ENCODE measurements at regions not wholly inside any gene's neighbourhood (a gene's known extent, or its start where the extent isn't known, plus 50 kb on each side); places are given as distances from the start of the nearest gene placed in this dataset.
"Not testable (repeated sequence)": the region's sequence is repeated elsewhere in the genome, so short reads cannot be mapped to it uniquely, and the experiment has no call there.

DNA sequence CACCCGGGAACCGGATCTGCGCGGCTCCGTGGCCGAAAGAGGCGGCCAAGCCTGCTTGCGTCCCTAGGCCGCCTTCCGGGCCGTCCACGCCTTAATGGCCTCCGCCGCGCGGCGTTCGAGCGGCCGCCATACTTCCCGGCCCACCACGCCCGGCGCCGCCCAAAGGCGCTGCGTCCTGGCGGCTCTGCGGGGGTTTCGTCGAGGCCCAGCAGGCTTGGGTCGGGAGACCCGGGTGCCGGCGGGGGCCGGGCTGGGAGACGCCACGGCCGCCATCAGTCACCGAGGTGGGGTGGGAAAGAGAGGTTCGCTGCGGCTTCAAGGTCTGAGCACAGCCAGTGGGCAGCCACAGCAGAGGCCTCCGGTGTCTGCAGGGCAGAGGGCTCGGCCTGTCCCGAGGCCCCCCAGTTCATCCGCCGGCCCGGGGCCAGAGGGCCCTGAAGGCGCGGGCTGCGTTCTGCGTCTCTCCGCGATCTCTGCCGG lies 545.8 kb upstream of the CDH10 start:
- Mint-ChIP-seq H3K36me3 (ENCODE audit: insufficient read depth, unreplicated experiment) (no peaks in the 10 kb centered on the region), H3K4me1 (ENCODE audit: low read depth, unreplicated experiment) (no peaks in the 10 kb centered on the region), H3K27ac (ENCODE audit: unreplicated experiment) (no peak overlapping the region), H3K27me3 (ENCODE audit: insufficient read depth, unreplicated experiment) (no peaks in the 10 kb centered on the region), H3K4me3 (ENCODE audit: unreplicated experiment) (no peak overlapping the region), H3K9me3 (ENCODE audit: unreplicated experiment) (no peaks in the 10 kb centered on the region)
- Histone ChIP-seq H3K36me3 (ENCODE audit: control insufficient read depth, insufficient read depth, low read length) (no peaks in the 10 kb centered on the region), H3K4me3 (ENCODE audit: low read depth, low read length) (no peak overlapping the region), H3K9me3 (no peaks in the 10 kb centered on the region), H3K27me3 (replicated peaks; ENCODE audit: control insufficient read depth, insufficient read depth, low read length) (no peaks in the 10 kb centered on the region), H3K4me1 (no peaks in the 10 kb centered on the region)
- CTCF ChIA-PET, result no interaction called here
- POLR2A ChIA-PET, result no interaction called here
- intact Hi-C loops (cut with micrococcal nuclease; ENCODE audit: unreplicated experiment), result no loop called here
- BruUV-seq (replicated peaks), result no TSS peak
- TF ChIP-seq, protein P1, sequence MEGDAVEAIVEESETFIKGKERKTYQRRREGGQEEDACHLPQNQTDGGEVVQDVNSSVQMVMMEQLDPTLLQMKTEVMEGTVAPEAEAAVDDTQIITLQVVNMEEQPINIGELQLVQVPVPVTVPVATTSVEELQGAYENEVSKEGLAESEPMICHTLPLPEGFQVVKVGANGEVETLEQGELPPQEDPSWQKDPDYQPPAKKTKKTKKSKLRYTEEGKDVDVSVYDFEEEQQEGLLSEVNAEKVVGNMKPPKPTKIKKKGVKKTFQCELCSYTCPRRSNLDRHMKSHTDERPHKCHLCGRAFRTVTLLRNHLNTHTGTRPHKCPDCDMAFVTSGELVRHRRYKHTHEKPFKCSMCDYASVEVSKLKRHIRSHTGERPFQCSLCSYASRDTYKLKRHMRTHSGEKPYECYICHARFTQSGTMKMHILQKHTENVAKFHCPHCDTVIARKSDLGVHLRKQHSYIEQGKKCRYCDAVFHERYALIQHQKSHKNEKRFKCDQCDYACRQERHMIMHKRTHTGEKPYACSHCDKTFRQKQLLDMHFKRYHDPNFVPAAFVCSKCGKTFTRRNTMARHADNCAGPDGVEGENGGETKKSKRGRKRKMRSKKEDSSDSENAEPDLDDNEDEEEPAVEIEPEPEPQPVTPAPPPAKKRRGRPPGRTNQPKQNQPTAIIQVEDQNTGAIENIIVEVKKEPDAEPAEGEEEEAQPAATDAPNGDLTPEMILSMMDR (IDR thresholded peaks at IDR 0.05; ENCODE audit: insufficient read depth in 1 of 2, low read depth in 1 of 2, low read length in 1 of 2, severe bottlenecking in 1 of 2, unreplicated experiment in 1 of 2), result no peak
- no peak for DNase-seq

DNA sequence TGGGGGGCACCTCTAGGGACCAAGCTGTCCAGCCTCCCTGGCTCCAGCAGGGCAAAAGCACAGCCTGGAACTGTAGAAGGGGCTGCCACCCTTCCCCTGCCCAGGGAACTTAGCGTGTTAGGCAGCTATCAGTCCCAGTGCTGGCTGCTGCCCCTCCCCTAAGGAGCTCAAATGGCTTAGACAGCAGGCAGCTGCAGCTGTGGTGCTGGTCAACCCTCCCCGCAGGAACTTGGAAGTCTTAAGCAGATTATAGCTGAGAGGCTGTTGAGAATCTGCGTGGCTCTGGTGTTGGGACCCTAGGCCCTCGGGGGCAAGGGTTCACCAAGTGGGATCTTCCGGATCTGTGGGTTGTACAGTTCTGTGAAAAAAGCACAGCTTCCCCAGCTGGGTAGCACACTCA lies 536.5 kb upstream of the CDH10 start:
- no peak for DNase-seq
- Mint-ChIP-seq H3K27ac (ENCODE audit: unreplicated experiment) (no peak overlapping the region), H3K9me3 (ENCODE audit: unreplicated experiment) (no peaks in the 10 kb centered on the region), H3K36me3 (ENCODE audit: insufficient read depth, unreplicated experiment) (no peaks in the 10 kb centered on the region), H3K27me3 (ENCODE audit: insufficient read depth, unreplicated experiment) (peaks cover 5% of the 10 kb centered on the region), H3K4me3 (ENCODE audit: unreplicated experiment) (no peak overlapping the region), H3K4me1 (ENCODE audit: low read depth, unreplicated experiment) (no peaks in the 10 kb centered on the region)
- no peaks in the 10 kb centered on the region for H3K9me3 ChIP-seq
- TF ChIP-seq, protein P1 (IDR thresholded peaks at IDR 0.05; ENCODE audit: insufficient read depth in 1 of 2, low read depth in 1 of 2, low read length in 1 of 2, severe bottlenecking in 1 of 2, unreplicated experiment in 1 of 2), result no peak
- no peaks in the 10 kb centered on the region for H3K4me1 ChIP-seq
- no TSS peak for BruUV-seq (replicated peaks)
- ChIA-PET CTCF (no interaction called here), POLR2A (no interaction called here)
- intact Hi-C loops (cut with micrococcal nuclease; ENCODE audit: unreplicated experiment), result no loop called here
- H3K36me3 ChIP-seq (ENCODE audit: control insufficient read depth, insufficient read depth, low read length), result no peaks in the 10 kb centered on the region
- no peak overlapping the region for H3K4me3 ChIP-seq (ENCODE audit: low read depth, low read length)
- H3K27me3 ChIP-seq (replicated peaks; ENCODE audit: control insufficient read depth, insufficient read depth, low read length), result no peaks in the 10 kb centered on the region

DNA sequence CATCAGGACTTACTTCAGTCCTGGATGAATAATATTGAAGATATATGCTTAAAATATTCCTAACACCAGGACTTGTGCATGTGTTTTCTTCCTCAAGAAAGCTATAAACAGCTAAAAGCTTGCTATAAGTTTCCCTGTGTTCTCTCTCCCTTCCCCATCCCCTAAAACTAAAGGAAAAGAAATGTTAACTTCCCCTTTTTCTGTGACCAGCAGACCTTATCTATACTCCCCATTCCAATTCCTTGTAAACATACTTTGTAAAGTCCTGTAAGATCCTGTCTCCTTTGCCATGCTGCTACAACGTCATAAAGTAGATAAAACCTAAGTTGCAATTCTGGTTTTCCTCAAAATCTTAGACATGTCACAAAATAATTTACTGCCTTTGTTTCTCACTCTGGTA lies 517.8 kb upstream of the CDH10 start:
- BruUV-seq (replicated peaks); H3K9me3 ChIP-seq; POLR2A ChIA-PET; H3K27ac Mint-ChIP-seq (ENCODE audit: unreplicated experiment); H3K9me3 Mint-ChIP-seq (ENCODE audit: unreplicated experiment); H3K27me3 ChIP-seq (replicated peaks; ENCODE audit: control insufficient read depth, insufficient read depth, low read length); H3K36me3 ChIP-seq (ENCODE audit: control insufficient read depth, insufficient read depth, low read length); H3K4me3 ChIP-seq (ENCODE audit: low read depth, low read length); H3K4me1 Mint-ChIP-seq (ENCODE audit: low read depth, unreplicated experiment); H3K27me3 Mint-ChIP-seq (ENCODE audit: insufficient read depth, unreplicated experiment); H3K4me3 Mint-ChIP-seq (ENCODE audit: unreplicated experiment); DNase-seq; intact Hi-C loops (cut with micrococcal nuclease; ENCODE audit: unreplicated experiment); CTCF ChIA-PET; H3K36me3 Mint-ChIP-seq (ENCODE audit: insufficient read depth, unreplicated experiment); H3K4me1 ChIP-seq: not testable (repeated sequence)

DNA sequence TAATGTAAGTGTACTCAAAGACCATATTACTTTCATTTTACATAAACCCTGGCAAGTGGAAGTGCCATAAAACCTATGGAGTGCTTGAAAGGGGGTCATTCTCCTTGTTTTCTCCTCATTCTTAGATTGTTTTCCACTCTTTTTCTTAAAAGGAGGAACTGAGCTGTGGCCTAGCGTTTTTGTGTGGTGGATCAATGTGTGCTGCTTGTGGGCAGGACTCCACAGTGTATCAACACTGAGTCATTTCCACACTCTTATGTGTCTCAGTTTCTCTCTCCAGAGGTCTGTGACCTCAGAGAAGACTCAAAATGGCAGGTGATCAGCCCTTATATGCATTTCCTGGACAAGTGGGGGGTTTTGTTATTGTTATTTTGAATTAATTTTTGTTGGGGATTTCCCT lies 516.1 kb upstream of the CDH10 start:
- intact Hi-C loops (cut with micrococcal nuclease; ENCODE audit: unreplicated experiment), result no loop called here
- H3K36me3 ChIP-seq (ENCODE audit: control insufficient read depth, insufficient read depth, low read length), result no peaks in the 10 kb centered on the region
- CTCF ChIA-PET, result no interaction called here
- H3K4me3 Mint-ChIP-seq (ENCODE audit: unreplicated experiment), result no peak overlapping the region
- no peaks in the 10 kb centered on the region for H3K27me3 Mint-ChIP-seq (ENCODE audit: insufficient read depth, unreplicated experiment)
- H3K9me3 Mint-ChIP-seq (ENCODE audit: unreplicated experiment), result no peaks in the 10 kb centered on the region
- no peak overlapping the region for H3K4me3 ChIP-seq (ENCODE audit: low read depth, low read length)
- no peak overlapping the region for H3K27ac Mint-ChIP-seq (ENCODE audit: unreplicated experiment)
- H3K9me3 ChIP-seq, result no peaks in the 10 kb centered on the region
- no peak for DNase-seq
- POLR2A ChIA-PET, result no interaction called here
- no TSS peak for BruUV-seq (replicated peaks)
- TF ChIP-seq, protein P1 (IDR thresholded peaks at IDR 0.05; ENCODE audit: insufficient read depth in 1 of 2, low read depth in 1 of 2, low read length in 1 of 2, severe bottlenecking in 1 of 2, unreplicated experiment in 1 of 2), result no peak
- H3K4me1 Mint-ChIP-seq (ENCODE audit: low read depth, unreplicated experiment), result peaks cover 9% of the 10 kb centered on the region
- H3K27me3 ChIP-seq (replicated peaks; ENCODE audit: control insufficient read depth, insufficient read depth, low read length), result no peaks in the 10 kb centered on the region
- H3K4me1 ChIP-seq, result no peaks in the 10 kb centered on the region
- H3K36me3 Mint-ChIP-seq (ENCODE audit: insufficient read depth, unreplicated experiment), result no peaks in the 10 kb centered on the region
